ENCODE measurements at regions not wholly inside any gene's neighbourhood (a gene's known extent, or its start where the extent isn't known, plus 50 kb on each side); places are given as distances from the start of the nearest gene placed in this dataset.

- TF ChIP-seq CTCF (conservative IDR thresholded peaks at IDR 0.05; ENCODE audit: low read depth, low read length) = no peak
- no peak for TF ChIP-seq EZH2 (IDR thresholded peaks at IDR 0.05; ENCODE audit: low read length, unreplicated experiment)
- TF ChIP-seq EZH2phosphoT487 (IDR thresholded peaks at IDR 0.05; ENCODE audit: borderline replicate concordance, low read length) = no peak
Measured at GRCh38 chr16:80079072-80079471, 461.7 kb upstream of the DYNLRB2 start.

Measured in PC-3 (cell line).